COLO829 (cell line): ENCODE measurements at regions not wholly inside any gene's neighbourhood (a gene's known extent, or its start where the extent isn't known, plus 50 kb on each side); places are given as distances from the start of the nearest gene placed in this dataset.
"Not testable (repeated sequence)": the region's sequence is repeated elsewhere in the genome, so short reads cannot be mapped to it uniquely, and the experiment has no call there.

Source experiments
- DNase-seq: peaks from one replicate; pipeline ENCODE4 v3.0.0; 2012; ENCODE audit warnings: low spot score

- not testable (repeated sequence) for DNase-seq
Measured at GRCh38 chrX:80508083-80508482, 87.8 kb downstream of the TENT5D start.

- no peak for DNase-seq
Measured at GRCh38 chrX:80511969-80512760, 91.9 kb downstream of the TENT5D start.

DNA sequence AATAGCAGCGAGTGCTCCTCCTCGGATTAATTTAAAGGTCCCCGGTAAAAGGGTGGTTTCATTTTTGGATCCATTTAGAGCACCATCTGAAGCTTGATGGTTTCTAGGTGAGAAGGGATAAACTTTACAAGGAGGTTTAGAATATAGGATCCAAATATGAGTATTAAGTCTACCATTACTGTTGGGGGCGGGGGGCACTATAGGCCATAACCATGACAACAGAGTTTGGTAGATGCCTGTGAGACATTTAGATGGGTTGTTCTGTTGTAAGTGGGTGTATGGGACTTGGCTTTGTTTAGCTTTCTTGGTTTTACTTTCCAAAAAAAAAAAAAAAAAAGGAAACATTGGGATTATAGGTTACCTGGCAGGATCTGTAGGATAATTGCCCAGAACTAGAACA, 92.7 kb downstream of the TENT5D start:
- no peak for DNase-seq

DNA sequence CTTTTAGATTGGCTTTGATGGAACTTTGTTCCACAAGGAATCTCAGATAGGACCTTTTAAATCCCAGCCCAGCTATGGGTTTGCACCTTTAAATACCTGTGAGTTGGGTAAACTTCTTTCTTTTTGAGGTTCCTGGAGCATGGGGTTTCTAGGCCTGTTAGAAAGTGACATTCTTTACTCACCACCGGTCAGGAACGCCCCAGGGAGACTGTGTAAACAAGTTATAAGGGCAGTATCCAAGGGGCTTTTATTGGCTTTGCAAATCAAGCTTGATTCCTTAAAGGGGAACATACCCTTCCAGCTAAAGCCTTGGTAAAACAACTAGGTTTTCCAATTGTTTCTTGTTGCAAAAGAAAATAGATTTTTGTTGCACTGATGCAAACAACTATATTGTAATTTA, 93.4 kb downstream of the TENT5D start:
- DNase-seq, result no peak

- DNase-seq, result no peak
Measured at GRCh38 chrX:80537096-80537495, 116.8 kb downstream of the TENT5D start.

GRCh38 chrX:80550722-80551121, 130.5 kb downstream of the TENT5D start:
- DNase-seq, result peak; percentile 16

DNA sequence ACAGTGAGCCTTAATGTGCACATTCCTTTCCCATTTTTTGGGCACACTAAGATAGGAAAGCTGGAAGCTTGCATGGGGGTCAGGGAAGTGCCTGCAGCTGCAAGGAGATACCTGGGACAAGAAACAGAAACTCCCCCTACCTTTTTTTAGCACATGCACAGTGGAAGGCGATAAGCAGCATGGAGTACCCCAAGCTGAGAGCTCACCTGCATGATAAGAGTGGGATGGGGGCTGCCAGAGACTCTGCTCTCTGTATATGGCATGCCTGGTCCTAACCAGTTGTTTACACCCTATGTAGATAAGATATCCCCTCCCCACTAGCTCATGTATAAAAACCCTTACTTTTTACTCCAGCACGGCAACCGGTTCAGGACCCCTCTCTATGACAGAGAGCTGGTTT, 135.9 kb downstream of the TENT5D start:
- DNase-seq, result no peak

- DNase-seq, result no peak
Measured at GRCh38 chrX:80572636-80573035, 152.4 kb downstream of the TENT5D start.

- no peak for DNase-seq
Measured at GRCh38 chrX:80573275-80573674, 153.0 kb downstream of the TENT5D start.

DNA sequence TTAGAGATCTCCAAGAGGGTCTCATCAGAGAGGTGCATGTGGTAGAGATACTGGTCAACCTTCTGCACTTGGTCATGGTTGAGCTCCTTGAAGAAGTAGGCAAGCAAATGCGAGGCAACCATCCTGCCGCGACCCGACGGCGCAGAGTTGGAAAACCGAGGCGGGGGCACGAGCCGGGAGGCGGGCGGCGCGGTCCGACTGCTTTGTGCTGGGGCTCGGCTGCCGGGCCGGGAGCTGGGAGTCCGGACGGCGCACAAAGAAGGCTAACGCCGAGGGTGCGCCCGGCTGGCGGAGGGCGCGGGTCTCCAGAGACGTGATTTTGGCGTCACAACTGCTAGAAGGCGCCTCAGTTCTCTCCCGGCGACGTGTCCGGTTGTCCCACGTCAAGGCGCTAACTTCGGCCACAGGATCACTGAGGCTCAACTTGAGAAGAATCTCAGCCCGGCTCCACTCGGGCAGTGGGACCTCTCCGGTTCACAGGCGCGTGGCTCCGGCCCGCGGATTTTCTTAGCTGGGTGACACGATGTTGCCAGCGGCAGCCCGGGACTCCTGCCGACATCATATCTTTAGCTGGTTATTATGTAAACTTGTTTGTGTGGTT, 154.3 kb downstream of the TENT5D start:
- not testable (repeated sequence) for DNase-seq

DNA sequence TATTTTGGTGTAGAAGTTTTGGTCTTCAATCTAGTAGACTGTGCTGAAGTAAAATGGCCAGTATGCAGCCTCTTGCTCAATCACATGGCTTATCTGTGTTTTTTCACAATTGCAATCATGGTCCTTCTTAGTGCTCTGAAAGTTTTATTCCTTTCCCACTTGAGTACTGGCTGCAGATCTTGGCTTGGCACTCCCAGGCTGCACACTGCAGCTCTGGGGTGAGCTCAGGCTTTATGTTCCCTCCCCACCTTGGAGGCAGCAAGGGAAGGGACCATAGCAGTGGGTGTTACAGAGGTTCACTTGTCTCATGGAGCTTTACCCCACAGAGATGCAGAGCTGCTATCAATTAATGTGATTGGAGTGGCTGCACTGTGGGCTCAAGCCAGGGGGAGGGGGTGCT, 156.0 kb downstream of the TENT5D start:
- no peak for DNase-seq

GRCh38 chrX:80576806-80577533, 156.7 kb downstream of the TENT5D start:
- DNase-seq, result no peak

DNA sequence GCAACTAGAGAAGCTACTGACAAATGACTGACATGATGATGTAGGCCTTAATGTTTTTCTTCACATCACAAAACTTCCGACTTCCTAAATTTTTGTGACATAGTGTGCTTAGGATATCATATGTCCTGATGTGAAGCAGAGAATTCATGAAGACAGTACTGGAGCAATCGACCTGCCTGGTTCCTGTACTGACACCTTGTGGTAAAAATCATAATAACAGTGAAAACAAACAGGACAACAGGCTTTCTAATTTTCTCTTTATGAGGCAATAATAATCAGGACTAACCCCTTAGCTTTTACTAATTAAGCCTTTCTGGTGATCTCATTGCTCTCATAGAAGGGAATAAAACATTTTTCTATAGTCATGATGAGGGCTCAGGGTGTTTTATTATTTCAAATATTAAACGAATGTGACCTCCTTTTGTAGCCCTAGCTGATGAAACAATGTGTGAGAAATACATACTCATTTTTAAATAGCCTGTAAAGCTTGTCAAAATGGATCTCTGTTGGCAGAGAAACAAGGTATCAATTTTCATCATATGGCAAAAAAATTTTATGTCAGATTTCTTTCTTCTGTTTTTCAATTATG, 158.4 kb downstream of the TENT5D start:
- DNase-seq, result peak; percentile 28

GRCh38 chrX:80590992-80591391, 170.7 kb downstream of the TENT5D start:
- not testable (repeated sequence) for DNase-seq

- DNase-seq, result no peak
Measured at GRCh38 chrX:80602036-80602860, 182.0 kb downstream of the TENT5D start.
